ENCODE measurements at regions not wholly inside any gene's neighbourhood (a gene's known extent, or its start where the extent isn't known, plus 50 kb on each side); places are given as distances from the start of the nearest gene placed in this dataset.

DNA sequence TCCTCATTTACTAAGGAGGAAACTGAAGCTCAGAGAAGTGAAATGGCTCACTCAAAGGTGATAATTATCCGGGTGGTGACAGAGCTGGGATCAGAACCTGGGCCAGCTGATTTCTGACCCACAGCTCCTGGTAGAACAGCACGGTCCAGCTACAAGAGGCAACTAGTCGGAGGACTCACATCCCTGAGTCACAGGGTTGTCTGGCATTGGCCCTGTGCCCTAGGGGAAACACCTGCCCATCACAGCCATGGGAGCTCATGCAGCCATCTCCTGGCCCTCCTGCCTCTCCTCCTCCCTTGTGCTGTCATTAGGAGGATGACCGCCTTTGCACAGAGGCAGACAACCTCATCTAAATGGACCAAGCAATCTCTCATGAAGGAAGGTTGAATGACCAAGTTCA lies 115.2 kb upstream of the TSPAN5 start:
- TF ChIP-seq, protein P1, sequence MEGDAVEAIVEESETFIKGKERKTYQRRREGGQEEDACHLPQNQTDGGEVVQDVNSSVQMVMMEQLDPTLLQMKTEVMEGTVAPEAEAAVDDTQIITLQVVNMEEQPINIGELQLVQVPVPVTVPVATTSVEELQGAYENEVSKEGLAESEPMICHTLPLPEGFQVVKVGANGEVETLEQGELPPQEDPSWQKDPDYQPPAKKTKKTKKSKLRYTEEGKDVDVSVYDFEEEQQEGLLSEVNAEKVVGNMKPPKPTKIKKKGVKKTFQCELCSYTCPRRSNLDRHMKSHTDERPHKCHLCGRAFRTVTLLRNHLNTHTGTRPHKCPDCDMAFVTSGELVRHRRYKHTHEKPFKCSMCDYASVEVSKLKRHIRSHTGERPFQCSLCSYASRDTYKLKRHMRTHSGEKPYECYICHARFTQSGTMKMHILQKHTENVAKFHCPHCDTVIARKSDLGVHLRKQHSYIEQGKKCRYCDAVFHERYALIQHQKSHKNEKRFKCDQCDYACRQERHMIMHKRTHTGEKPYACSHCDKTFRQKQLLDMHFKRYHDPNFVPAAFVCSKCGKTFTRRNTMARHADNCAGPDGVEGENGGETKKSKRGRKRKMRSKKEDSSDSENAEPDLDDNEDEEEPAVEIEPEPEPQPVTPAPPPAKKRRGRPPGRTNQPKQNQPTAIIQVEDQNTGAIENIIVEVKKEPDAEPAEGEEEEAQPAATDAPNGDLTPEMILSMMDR (IDR thresholded peaks at IDR 0.05) = no peak
- TF ChIP-seq ZFX (IDR thresholded peaks at IDR 0.05; ENCODE audit: borderline replicate concordance) = no peak
